ENCODE measurements at regions not wholly inside any gene's neighbourhood (a gene's known extent, or its start where the extent isn't known, plus 50 kb on each side); places are given as distances from the start of the nearest gene placed in this dataset.

DNA sequence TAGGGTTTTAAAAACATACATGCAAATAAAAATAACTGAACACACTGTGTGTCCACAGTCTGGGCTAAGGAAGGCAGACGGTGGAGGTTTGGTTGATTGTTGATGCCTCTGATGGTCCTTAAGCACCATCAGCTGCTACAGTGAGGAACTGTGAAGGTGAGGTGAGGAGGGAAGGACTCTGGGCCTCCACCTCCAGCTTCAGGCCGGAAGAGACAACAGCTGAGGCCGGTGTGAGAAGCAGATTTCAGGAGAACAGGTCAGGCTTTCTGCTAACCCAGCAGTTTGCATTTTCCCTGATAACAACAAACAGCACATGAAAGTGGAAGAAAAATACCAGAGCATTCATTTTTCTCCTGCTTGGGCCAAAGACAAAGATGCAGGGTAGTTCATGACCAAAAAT, 189.9 kb upstream of the AJAP1 start:
- FAIRE-seq: no peak
- Histone ChIP-seq H3K27me3 (ENCODE audit: control insufficient read depth, insufficient read depth, low read length) (no peaks in the 10 kb centered on the region), H3K4me1 (ENCODE audit: control insufficient read depth in 2 of 3, insufficient read depth in 2 of 3, low read depth in 1 of 3, low read length in 3 of 3) (no peaks in the 10 kb centered on the region), H3K9me3 (ENCODE audit: control insufficient read depth in 2 of 3, insufficient read depth in 1 of 3, low read length in 3 of 3) (no peaks in the 10 kb centered on the region), H3K9ac (ENCODE audit: low read length in 3 of 3) (no peak overlapping the region), H3K4me3 (ENCODE audit: low read length in 3 of 3) (no peak overlapping the region), H3K27ac (ENCODE audit: low read depth in 2 of 2, low read length in 2 of 2) (no peak overlapping the region), H3K36me3 (ENCODE audit: control insufficient read depth in 2 of 3, insufficient read depth in 3 of 3, low read length in 3 of 3) (no peaks in the 10 kb centered on the region)
- DNase-seq: no peak
- TF ChIP-seq, protein P1, sequence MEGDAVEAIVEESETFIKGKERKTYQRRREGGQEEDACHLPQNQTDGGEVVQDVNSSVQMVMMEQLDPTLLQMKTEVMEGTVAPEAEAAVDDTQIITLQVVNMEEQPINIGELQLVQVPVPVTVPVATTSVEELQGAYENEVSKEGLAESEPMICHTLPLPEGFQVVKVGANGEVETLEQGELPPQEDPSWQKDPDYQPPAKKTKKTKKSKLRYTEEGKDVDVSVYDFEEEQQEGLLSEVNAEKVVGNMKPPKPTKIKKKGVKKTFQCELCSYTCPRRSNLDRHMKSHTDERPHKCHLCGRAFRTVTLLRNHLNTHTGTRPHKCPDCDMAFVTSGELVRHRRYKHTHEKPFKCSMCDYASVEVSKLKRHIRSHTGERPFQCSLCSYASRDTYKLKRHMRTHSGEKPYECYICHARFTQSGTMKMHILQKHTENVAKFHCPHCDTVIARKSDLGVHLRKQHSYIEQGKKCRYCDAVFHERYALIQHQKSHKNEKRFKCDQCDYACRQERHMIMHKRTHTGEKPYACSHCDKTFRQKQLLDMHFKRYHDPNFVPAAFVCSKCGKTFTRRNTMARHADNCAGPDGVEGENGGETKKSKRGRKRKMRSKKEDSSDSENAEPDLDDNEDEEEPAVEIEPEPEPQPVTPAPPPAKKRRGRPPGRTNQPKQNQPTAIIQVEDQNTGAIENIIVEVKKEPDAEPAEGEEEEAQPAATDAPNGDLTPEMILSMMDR (IDR thresholded peaks at IDR 0.05; ENCODE audit: borderline replicate concordance, extremely low read depth, insufficient read depth): no peak
- intact Hi-C loops (cut with DNase I): no loop called here

DNA sequence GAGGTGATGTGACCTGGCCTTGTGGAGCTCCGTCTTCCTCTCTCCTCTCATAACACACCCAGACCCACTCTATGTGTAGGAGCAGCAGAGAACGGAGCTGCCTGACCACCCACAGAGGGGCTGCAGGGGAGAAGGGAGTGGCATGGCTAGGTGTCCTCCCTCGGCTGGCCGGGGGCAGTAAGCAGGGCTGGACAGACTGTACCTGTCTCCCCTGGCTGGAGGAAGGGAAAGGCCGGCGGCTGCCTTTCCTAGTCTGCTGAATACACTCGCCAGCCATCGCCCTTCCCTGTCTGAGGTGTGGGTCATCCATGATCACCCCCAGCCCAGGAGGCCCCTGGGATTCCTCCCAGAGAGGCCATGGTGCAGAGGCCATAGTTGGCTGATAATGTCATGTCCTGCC, 187.2 kb upstream of the AJAP1 start:
- H3K36me3 ChIP-seq (ENCODE audit: control insufficient read depth in 2 of 3, insufficient read depth in 3 of 3, low read length in 3 of 3): no peaks in the 10 kb centered on the region
- H3K9ac ChIP-seq (ENCODE audit: low read length in 3 of 3): no peak overlapping the region
- FAIRE-seq (no peak), DNase-seq (no peak)
- intact Hi-C loops (cut with DNase I): no loop called here
- H3K27ac ChIP-seq (ENCODE audit: low read depth in 2 of 2, low read length in 2 of 2): no peak overlapping the region
- H3K4me1 ChIP-seq (ENCODE audit: control insufficient read depth in 2 of 3, insufficient read depth in 2 of 3, low read depth in 1 of 3, low read length in 3 of 3): no peaks in the 10 kb centered on the region
- TF ChIP-seq, protein P1 (IDR thresholded peaks at IDR 0.05; ENCODE audit: borderline replicate concordance, extremely low read depth, insufficient read depth): no peak
- H3K9me3 ChIP-seq (ENCODE audit: control insufficient read depth in 2 of 3, insufficient read depth in 1 of 3, low read length in 3 of 3): peaks cover 0 to 2% (median 0%) of the 10 kb centered on the region in 3 donors
- no peak overlapping the region for H3K4me3 ChIP-seq (ENCODE audit: low read length in 3 of 3)
- no peaks in the 10 kb centered on the region for H3K27me3 ChIP-seq (ENCODE audit: control insufficient read depth, insufficient read depth, low read length)

DNA sequence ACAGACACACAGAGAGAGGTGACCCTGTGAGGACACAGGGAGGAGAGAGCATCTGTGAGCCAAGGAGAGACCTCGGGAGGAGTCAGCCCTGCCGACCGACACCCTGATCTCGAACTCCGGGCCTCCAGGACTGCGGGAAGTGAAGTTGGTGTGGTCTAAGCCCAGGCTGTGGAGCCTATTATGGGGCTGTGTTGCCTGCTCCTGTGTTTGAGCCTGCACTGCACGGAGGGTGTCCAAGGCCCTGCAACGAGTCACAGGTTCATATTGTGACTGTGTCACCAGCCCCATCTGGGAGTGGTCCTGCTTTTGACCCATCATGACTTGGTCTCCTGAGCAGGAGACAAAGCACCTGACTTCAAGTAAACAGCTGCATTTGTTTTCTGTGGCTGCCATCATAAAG, 186.0 kb upstream of the AJAP1 start:
- H3K9me3 ChIP-seq (ENCODE audit: control insufficient read depth in 2 of 3, insufficient read depth in 1 of 3, low read length in 3 of 3): peaks cover 0 to 2% (median 0%) of the 10 kb centered on the region in 3 donors
- H3K27ac ChIP-seq (ENCODE audit: low read depth in 2 of 2, low read length in 2 of 2): no peak overlapping the region

More for the DNA sequence above, 186.0 kb upstream of the AJAP1 start:
- no peak overlapping the region for H3K9ac ChIP-seq (ENCODE audit: low read length in 3 of 3)
- FAIRE-seq (no peak), DNase-seq (no peak)
- TF ChIP-seq, protein P1 (IDR thresholded peaks at IDR 0.05; ENCODE audit: borderline replicate concordance, extremely low read depth, insufficient read depth): no peak
- H3K27me3 ChIP-seq (ENCODE audit: control insufficient read depth, insufficient read depth, low read length): no peaks in the 10 kb centered on the region
- no peak overlapping the region for H3K4me3 ChIP-seq (ENCODE audit: low read length in 3 of 3)
- H3K36me3 ChIP-seq (ENCODE audit: control insufficient read depth in 2 of 3, insufficient read depth in 3 of 3, low read length in 3 of 3): no peaks in the 10 kb centered on the region
- intact Hi-C loops (cut with DNase I): no loop called here
- H3K4me1 ChIP-seq (ENCODE audit: control insufficient read depth in 2 of 3, insufficient read depth in 2 of 3, low read depth in 1 of 3, low read length in 3 of 3): no peaks in the 10 kb centered on the region

Data from kidney (tissue), 13 donors.